ENCODE measurements at regions not wholly inside any gene's neighbourhood (a gene's known extent, or its start where the extent isn't known, plus 50 kb on each side); places are given as distances from the start of the nearest gene placed in this dataset.
"Not testable (repeated sequence)": the region's sequence is repeated elsewhere in the genome, so short reads cannot be mapped to it uniquely, and the experiment has no call there.

GRCh38 chr3:81274671-81275070 lies 486.8 kb downstream of the GBE1 start:
- no peak for DNase-seq

GRCh38 chr3:81270603-81271379 lies 490.7 kb downstream of the GBE1 start:
- DNase-seq, result no peak

GRCh38 chr3:81268526-81268925 lies 492.9 kb downstream of the GBE1 start:
- no peak for DNase-seq

- DNase-seq, result no peak
These were observed 499.4 kb downstream of the GBE1 start for GRCh38 chr3:81261996-81262395.

- DNase-seq, result no peak
These were observed 506.0 kb downstream of the GBE1 start for GRCh38 chr3:81255463-81255862.

GRCh38 chr3:81251096-81251495 lies 510.3 kb downstream of the GBE1 start:
- DNase-seq, result no peak

- DNase-seq, result no peak
These were observed 511.9 kb downstream of the GBE1 start for GRCh38 chr3:81249540-81250029.

- DNase-seq, result no peak
These were observed 515.9 kb downstream of the GBE1 start for GRCh38 chr3:81245501-81245900.

- DNase-seq, result no peak
These were observed 516.4 kb downstream of the GBE1 start for GRCh38 chr3:81245043-81245442.

- no peak for DNase-seq
These were observed 517.2 kb downstream of the GBE1 start for GRCh38 chr3:81244231-81244630.

GRCh38 chr3:81242871-81243270 lies 518.6 kb downstream of the GBE1 start:
- no peak for DNase-seq

GRCh38 chr3:81237181-81237580 lies 524.3 kb downstream of the GBE1 start:
- no peak for DNase-seq

GRCh38 chr3:81218023-81218422 lies 543.4 kb downstream of the GBE1 start:
- DNase-seq, result no peak

- no peak for DNase-seq
These were observed 544.3 kb downstream of the GBE1 start for GRCh38 chr3:81217101-81217500.

GRCh38 chr3:81216192-81216591 lies 545.3 kb downstream of the GBE1 start:
- DNase-seq, result no peak

- no peak for DNase-seq
These were observed 546.8 kb downstream of the GBE1 start for GRCh38 chr3:81214631-81215030.

- no peak for DNase-seq
These were observed 561.9 kb downstream of the GBE1 start for GRCh38 chr3:81199587-81199986.

GRCh38 chr3:81198756-81199155 lies 562.7 kb downstream of the GBE1 start:
- DNase-seq, result no peak

- no peak for DNase-seq
These were observed 563.2 kb downstream of the GBE1 start for GRCh38 chr3:81198216-81198615.

GRCh38 chr3:81197386-81197785 lies 564.1 kb downstream of the GBE1 start:
- no peak for DNase-seq

GRCh38 chr3:81195478-81195877 lies 566.0 kb downstream of the GBE1 start:
- no peak for DNase-seq

- no peak for DNase-seq
These were observed 575.0 kb downstream of the GBE1 start for GRCh38 chr3:81186412-81186811.

GRCh38 chr3:81182086-81182875 lies 579.2 kb downstream of the GBE1 start:
- DNase-seq, result not testable (repeated sequence)

- no peak for DNase-seq
These were observed 587.9 kb downstream of the GBE1 start for GRCh38 chr3:81173514-81173913.
